Heart left ventricle (tissue), 16 donors: ENCODE measurements at regions not wholly inside any gene's neighbourhood (a gene's known extent, or its start where the extent isn't known, plus 50 kb on each side); places are given as distances from the start of the nearest gene placed in this dataset.

Experiments used
- ATAC-seq, 4 donors: fragments of 200-7000 bp; cut with Tn5 transposase; one replicate each; pipeline ENCODE4 v1.9.1; 2020 to 2022; ENCODE audit warnings: moderate library complexity in 4 of 4, mild to moderate bottlenecking in 3 of 4, moderate number of reproducible peaks in 1 of 4
- DNase-seq, 5 donors: peaks; one replicate each; pipeline ENCODE4 v3.0.0-alpha.2; 2020
- H3K27ac ChIP-seq, 12 donors: fragments of 200-600 bp; sonication (generic) in 4 of 12; one replicate each; pipeline versions ENCODE4 v1.5.0 to v1.8.0; 2016 to 2022; ENCODE audit warnings: mild to moderate bottlenecking in 2 of 12
- H3K27me3 ChIP-seq, 9 donors: fragments of 200-600 bp; sonication (generic) in 2 of 9; one replicate each; pipeline versions ENCODE4 v1.5.1 to v1.8.0; 2016 to 2022; ENCODE audit warnings: mild to moderate bottlenecking in 3 of 9
- H3K36me3 ChIP-seq, 9 donors: fragments of 200-600 bp; sonication (generic) in 2 of 9; one replicate each; pipeline versions ENCODE4 v1.5.0 to v1.8.0; 2018 to 2022; ENCODE audit warnings: mild to moderate bottlenecking in 2 of 9
- H3K4me1 ChIP-seq, 12 donors: fragments of 200-600 bp; sonication (generic) in 4 of 12; one replicate each; pipeline versions ENCODE4 v1.5.0 to v1.8.0; 2016 to 2022; ENCODE audit warnings: mild to moderate bottlenecking in 3 of 12
- H3K4me3 ChIP-seq, 12 donors: fragments of 200-600 bp; sonication (generic) in 4 of 12; one replicate each; pipeline versions ENCODE4 v1.5.0 to v1.8.0; 2017 to 2022; ENCODE audit warnings: mild to moderate bottlenecking in 9 of 12, moderate library complexity in 4 of 12
- H3K9me3 ChIP-seq, 12 donors: fragments of 200-600 bp; sonication (generic) in 4 of 12; one replicate each; pipeline versions ENCODE4 v1.5.0 to v1.8.0; 2016 to 2022; ENCODE audit warnings: mild to moderate bottlenecking in 1 of 12
- CTCF ChIP-seq, 12 donors: fragments of 200-600 bp; sonication (generic) in 4 of 12; IDR thresholded peaks; one replicate each; pipeline versions ENCODE4 v1.5.0 to v1.8.0; 2018 to 2022; ENCODE audit warnings: antibody characterized with exemption in 12 of 12, mild to moderate bottlenecking in 5 of 12
- POLR2A ChIP-seq, 2 donors: fragments of 450-650 bp; IDR thresholded peaks; one replicate each; pipeline ENCODE4 v1.6.1; 2017; ENCODE audit warnings: antibody characterized with exemption in 2 of 2, mild to moderate bottlenecking in 2 of 2, moderate library complexity in 2 of 2
- WGBS, 4 donors: extraction: QIAGEN DNeasy Blood & Tissue Kit in 2 of 4; methylation state at CpG; one replicate each; pipeline versions ENCODE4 v1.1.5 to v1.1.7; 2013 to 2018; 5-methylcytosine and 5-hydroxymethylcytosine counted together
- intact Hi-C, 10 donors: fragments of 100-400 bp; cut with DNase I; formaldehyde crosslinking; loops; one replicate each; pipeline versions ENCODE4 v1.11.1 to v1.14.2; 2022
- donor health status: ischemic (EF 13 %, LVEDD 7.1; RV severe dilation, severe dysfunction).
- donor health status: healthy with polysubstance abuse.
- donor health status: DM: no; HTN: yes; CAD: no.
- donor health status: DM: no; HTN: no; CAD: no.
- donor health status: ischemic (EF 25% LVEDD 6.9; RV normal size, moderate dysfunction).
- donor health status: ischemic (EF 25% LVEDD 5.7; RV mildly dilated, moderate dysfunction).
- donor health status: healthy.
- donor health status: DM: yes; HTN: yes; CAD: no.
- donor health status: ischemic (EF 35%, LVEDD 5.7; RV mildly dilated, moderate dysfunction).
- donor health status: nonischemic (EF 11% LVEDD 7.7; RV severe dilation, severe dysfunction).
- donor health status: DM: yes; HTN: yes; CAD: no.
- donor health status: PGD.
- donor health status: ischemic (EF 29% LVEDD 5.4; RV normal size, mild dysfunction).
- donor health status: nonischemic (EF 23%, LVEDD 6.1; RV moderate dilation, normal function).

- 64 to 74% (median 72%) methylated on average over 5 of the region's 5 CpGs for WGBS, 4 donors
Observed at GRCh38 chr9:94164806-94165549, 80.7 kb downstream of the PTPDC1 start.

GRCh38 chr9:94165592-94166235 is 81.5 kb downstream of the PTPDC1 start:
- intact Hi-C loops = loop anchor here in 4 of 10 donors (2.0 to 5.0 kb wide), 5 partner anchors 27 to 133 kb away; partner anchors contain the start of gene PTPDC1 (in 1 of the 4)
- ATAC-seq (peak; percentile 94 to 97 (median 96)), DNase-seq (peak; percentile 98 to 99 (median 99))
- TF ChIP-seq POLR2A (IDR thresholded peaks at IDR 0.05) = no peak
- TF ChIP-seq CTCF (IDR thresholded peaks at IDR 0.05) = no peak
- Histone ChIP-seq H3K4me3 (peak overlapping the region; percentile 50 to 91 (median 86)), H3K4me1 (peaks cover 3 to 40% (median 31%) of the 10 kb centered on the region in 12 donors), H3K27ac (peak overlapping the region; percentile 97 to 100 (median 100)), H3K9me3 (no peaks in the 10 kb centered on the region), H3K36me3 (peaks cover 0 to 5% (median 0%) of the 10 kb centered on the region in 9 donors), H3K27me3 (no peaks in the 10 kb centered on the region)
- 8 to 16% (median 9%) methylated on average over 28 to 49 of the region's 49 CpGs for WGBS, 4 donors

More at GRCh38 chr9:94164806-94165549, 80.7 kb downstream of the PTPDC1 start:
- Histone ChIP-seq H3K9me3 (no peaks in the 10 kb centered on the region), H3K27me3 (no peaks in the 10 kb centered on the region), H3K4me3 (peak overlapping the region in 3 of 12 donors; percentile 27 to 91 (median 89)), H3K4me1 (peaks cover 3 to 33% (median 25%) of the 10 kb centered on the region in 12 donors), H3K36me3 (peaks cover 0 to 5% (median 0%) of the 10 kb centered on the region in 9 donors), H3K27ac (peak overlapping the region in 6 of 12 donors; percentile 28 to 100 (median 64))
- intact Hi-C loops = loop anchor here in 3 of 10 donors (5.0 kb wide), 3 partner anchors 47 to 133 kb away; partner anchors contain the start of gene PTPDC1 (in 1 of the 3)
- TF ChIP-seq CTCF (IDR thresholded peaks at IDR 0.05) (no peak), POLR2A (IDR thresholded peaks at IDR 0.05) (no peak)
- no peak for DNase-seq
- ATAC-seq = no peak

GRCh38 chr9:94166236-94166975 is 82.1 kb downstream of the PTPDC1 start:
- Histone ChIP-seq H3K27me3 (no peaks in the 10 kb centered on the region), H3K4me1 (peaks cover 3 to 47% (median 38%) of the 10 kb centered on the region in 12 donors), H3K36me3 (peaks cover 0 to 6% (median 0%) of the 10 kb centered on the region in 9 donors), H3K9me3 (no peaks in the 10 kb centered on the region), H3K4me3 (peak overlapping the region; percentile 50 to 91 (median 86)), H3K27ac (peak overlapping the region; percentile 97 to 100 (median 100))
- WGBS, 4 donors = 0 to 1% (median 0%) methylated on average over 18 to 96 of the region's 96 CpGs
- DNase-seq = peak; percentile 98 to 99 (median 99)
- TF ChIP-seq POLR2A (IDR thresholded peaks at IDR 0.05) = peak; percentile 83 to 97
- TF ChIP-seq CTCF (IDR thresholded peaks at IDR 0.05) = peak in 5 of 12 donors; percentile 22 to 51 (median 29)
- peak; percentile 83 to 88 (median 84) for ATAC-seq
- intact Hi-C loops = loop anchor here in 4 of 10 donors (2.0 to 5.0 kb wide), 5 partner anchors 28 to 134 kb away; partner anchors contain the start of gene PTPDC1 (in 1 of the 4)
